H1 (cell line): ENCODE measurements at regions not wholly inside any gene's neighbourhood (a gene's known extent, or its start where the extent isn't known, plus 50 kb on each side); places are given as distances from the start of the nearest gene placed in this dataset.

Source experiments
- CTCF ChIA-PET: fragments of 300-600 bp; sonication (Branson Sonifier 250); formaldehyde crosslinking; loops from one replicate; lab custom pipeline; 2021; ENCODE audit not compliant: partially characterized antibody; lab: Charles Lee
- POLR2A ChIA-PET: fragments of 300-600 bp; sonication (Branson Sonifier 250); formaldehyde crosslinking; loops from one replicate; lab custom pipeline; 2021; ENCODE audit warnings: inconsistent platforms; ENCODE audit not compliant: partially characterized antibody; lab: Charles Lee
- DNase-seq, 2 experiments: peaks; one replicate each; pipeline versions ENCODE4 v3.0.0 to v3.0.0-alpha.2; 2010 to 2022; ENCODE audit warnings: low spot score in 2 of 2, low read depth in 1 of 2, mixed read lengths in 1 of 2
- FAIRE-seq: peaks from 2 replicates; lab custom pipeline; 2011; peaks lifted over from hg19 to GRCh38; lab: Jason Lieb, UNC
- H2AFZ ChIP-seq: 2 replicates; pipeline ENCODE4 v1.8.1; 2012; ENCODE audit warnings: low read length, inconsistent platforms
- H2AK5ac ChIP-seq: 2 replicates; pipeline ENCODE4 v1.6.1; 2013; ENCODE audit warnings: low read depth, low read length
- H2BK120ac ChIP-seq: replicated peaks from 2 replicates; pipeline ENCODE3; 2013; ENCODE audit warnings: low read depth, low read length, inconsistent platforms
- H2BK12ac ChIP-seq: 2 replicates; pipeline ENCODE4 v1.6.1; 2013; ENCODE audit warnings: low read depth, low read length
- H2BK15ac ChIP-seq: 2 replicates; pipeline ENCODE4 v1.6.1; 2013; ENCODE audit warnings: low read length
- H2BK20ac ChIP-seq: 2 replicates; pipeline ENCODE4 v1.6.1; 2013; ENCODE audit warnings: low read length
- H2BK5ac ChIP-seq: 2 replicates; pipeline ENCODE4 v1.6.1; 2013; ENCODE audit warnings: low read depth, low read length
- H3K14ac ChIP-seq: 2 replicates; pipeline ENCODE4 v1.6.1; 2013; ENCODE audit warnings: inconsistent platforms; ENCODE audit not compliant: insufficient read length
- H3K18ac ChIP-seq: 2 replicates; pipeline ENCODE4 v1.6.1; 2013; ENCODE audit warnings: low read length; ENCODE audit errors: extremely low read depth
- H3K23ac ChIP-seq: 2 replicates; pipeline ENCODE4 v1.6.1; 2013; ENCODE audit warnings: inconsistent platforms; ENCODE audit not compliant: insufficient read length
- H3K23me2 ChIP-seq: 2 replicates; pipeline ENCODE4 v1.6.1; 2013; ENCODE audit warnings: low read depth, low read length
- H3K27ac ChIP-seq: 2 replicates; pipeline ENCODE4 v1.6.1; 2011; ENCODE audit warnings: low read depth, low read length, inconsistent platforms
- H3K27me3 ChIP-seq, 4 experiments: replicated peaks in 1 of 4; 1 replicate in 1 of 4; 2 replicates in 3 of 4; pipeline versions ENCODE4 v1.6.1 to v1.8.1; 2011 to 2013; ENCODE audit warnings: low read length in 3 of 4, mild to moderate bottlenecking in 3 of 4, inconsistent platforms in 2 of 4, mixed read lengths in 2 of 4, moderate library complexity in 1 of 4; ENCODE audit not compliant: control insufficient read depth in 3 of 4, insufficient read depth in 3 of 4; ENCODE audit errors: extremely low read depth in 1 of 4
- H3K36me3 ChIP-seq, 4 experiments: 2 replicates each; pipeline versions ENCODE4 v1.6.1 to v1.8.1; 2011 to 2013; ENCODE audit warnings: mild to moderate bottlenecking in 4 of 4, low read length in 3 of 4, moderate library complexity in 2 of 4, control low read depth in 1 of 4, inconsistent platforms in 1 of 4; ENCODE audit not compliant: insufficient read depth in 4 of 4, control insufficient read depth in 2 of 4
- H3K4ac ChIP-seq: replicated peaks from 2 replicates; pipeline ENCODE3; 2013; ENCODE audit warnings: low read length, low read depth, mixed read lengths, inconsistent platforms; ENCODE audit not compliant: insufficient read length
- H3K4me1 ChIP-seq, 4 experiments: replicated peaks in 1 of 4; 1 replicate in 1 of 4; 2 replicates in 3 of 4; pipeline versions ENCODE4 v1.6.1 to v1.8.1; 2011 to 2013; ENCODE audit warnings: low read length in 3 of 4, inconsistent platforms in 2 of 4, mixed read lengths in 1 of 4; ENCODE audit not compliant: insufficient read depth in 4 of 4, control insufficient read depth in 3 of 4
- H3K4me2 ChIP-seq, 2 experiments: 2 replicates each; pipeline versions ENCODE4 v1.6.1 to v1.8.1; 2011 to 2013; ENCODE audit warnings: low read depth in 2 of 2, low read length in 2 of 2, control low read depth in 1 of 2, inconsistent platforms in 1 of 2, mild to moderate bottlenecking in 1 of 2; ENCODE audit not compliant: insufficient read depth in 1 of 2
- H3K4me3 ChIP-seq, 4 experiments: fragments of 200-600, 300-600 bp in 1 of 4; sonication (generic), shearing (Covaris generic), sonication (Bioruptor Twin) in 1 of 4; 2 replicates each; pipeline versions ENCODE4 v1.5.1 to v1.8.1; 2011 to 2016; ENCODE audit warnings: low read length in 4 of 4, low read depth in 3 of 4, control low read depth in 2 of 4, inconsistent platforms in 2 of 4, mild to moderate bottlenecking in 2 of 4, mixed read lengths in 1 of 4, moderate library complexity in 1 of 4; ENCODE audit not compliant: insufficient read depth in 2 of 4; ENCODE audit errors: extremely low read depth in 1 of 4
- H3K56ac ChIP-seq: replicated peaks from 2 replicates; pipeline ENCODE3; 2013; ENCODE audit warnings: low read depth, mild to moderate bottlenecking, mixed read lengths, low read length, inconsistent platforms; ENCODE audit not compliant: insufficient read length
- H3K79me1 ChIP-seq: 2 replicates; pipeline ENCODE4 v1.6.1; 2013; ENCODE audit warnings: low read depth, low read length, control low read depth
- H3K79me2 ChIP-seq, 2 experiments: 2 replicates each; pipeline versions ENCODE4 v1.6.1 to v1.8.1; 2012 to 2013; ENCODE audit warnings: low read length in 2 of 2, mild to moderate bottlenecking in 2 of 2, inconsistent platforms in 1 of 2; ENCODE audit not compliant: insufficient read depth in 2 of 2, control insufficient read depth in 1 of 2
- H3K9ac ChIP-seq, 4 experiments: replicated peaks in 1 of 4; 1 replicate in 1 of 4; 2 replicates in 3 of 4; pipeline versions ENCODE4 v1.6.1 to v1.8.1; 2011 to 2013; ENCODE audit warnings: low read depth in 3 of 4, low read length in 3 of 4, control low read depth in 2 of 4, mild to moderate bottlenecking in 2 of 4, moderate library complexity in 2 of 4, inconsistent platforms in 1 of 4; ENCODE audit errors: extremely low read depth in 1 of 4
- H3K9me3 ChIP-seq, 2 experiments: 2 replicates each; pipeline versions ENCODE4 v1.6.1 to v1.8.1; 2012 to 2013; ENCODE audit warnings: mild to moderate bottlenecking in 2 of 2, moderate library complexity in 2 of 2, control low read depth in 1 of 2, inconsistent platforms in 1 of 2, low read depth in 1 of 2, low read length in 1 of 2, mixed read lengths in 1 of 2; ENCODE audit not compliant: insufficient read depth in 2 of 2
- H4K20me1 ChIP-seq, 2 experiments: replicated peaks in 1 of 2; 2 replicates each; pipeline versions ENCODE3 to v1.8.1; 2011 to 2013; ENCODE audit warnings: inconsistent platforms in 2 of 2, low read length in 2 of 2, mild to moderate bottlenecking in 1 of 2; ENCODE audit not compliant: insufficient read depth in 2 of 2, control insufficient read depth in 1 of 2
- H4K5ac ChIP-seq: 2 replicates; pipeline ENCODE4 v1.6.1; 2013; ENCODE audit warnings: low read length, low read depth, mixed read lengths, inconsistent platforms; ENCODE audit not compliant: insufficient read length
- H4K8ac ChIP-seq: 2 replicates; pipeline ENCODE4 v1.8.0; 2013; ENCODE audit warnings: mild to moderate bottlenecking, moderate library complexity, low read length, inconsistent platforms; ENCODE audit not compliant: insufficient read depth; ENCODE audit errors: extremely low read depth
- H4K91ac ChIP-seq: replicated peaks from 2 replicates; pipeline ENCODE3; 2013; ENCODE audit warnings: low read length, mixed read lengths, inconsistent platforms; ENCODE audit not compliant: insufficient read length
- KDM1A ChIP-seq: fragments of 200-600, 300-600 bp; sonication (generic); IDR thresholded peaks from 2 replicates; pipeline ENCODE4 v1.7.1; 2016; ENCODE audit warnings: mild to moderate bottlenecking, low read length, borderline replicate concordance
- KDM4A ChIP-seq: IDR thresholded peaks from one replicate; pipeline ENCODE4 v1.7.1; 2012; ENCODE audit warnings: low read depth, mild to moderate bottlenecking, moderate library complexity, low read length, inconsistent platforms; ENCODE audit not compliant: severe bottlenecking
- POLR2AphosphoS5 ChIP-seq: IDR thresholded peaks from 2 replicates; pipeline ENCODE4 v1.6.1; 2011; ENCODE audit warnings: low read depth, low read length
- POU5F1 ChIP-seq: IDR thresholded peaks from 2 replicates; pipeline ENCODE4 v1.6.1; 2011; ENCODE audit warnings: low read depth, mild to moderate bottlenecking, low read length, moderate library complexity
- TEAD4 ChIP-seq: IDR thresholded peaks from 2 replicates; pipeline ENCODE4 v1.6.1; 2012; ENCODE audit warnings: low read depth, low read length, inconsistent platforms, mixed read lengths
- WGBS, 2 experiments: shearing (Covaris generic) in 1 of 2; methylation state at CpG; one replicate each; pipeline versions ENCODE4 v1.1.6 to v1.1.7; 2013 to 2015; ENCODE audit warnings: low lambda C conversion rate in 2 of 2, mixed read lengths in 2 of 2, inconsistent platforms in 1 of 2, low coverage in 1 of 2, missing lambda C conversion rate in 1 of 2; ENCODE audit not compliant: insufficient replicate concordance in 2 of 2, insufficient coverage in 1 of 2, insufficient read length in 1 of 2; ENCODE audit errors: extremely low coverage in 1 of 2, missing lambda C conversion rate in 1 of 2; 5-methylcytosine and 5-hydroxymethylcytosine counted together
- TF ChIP-seq, protein P1 (sequence below), 3 experiments: IDR thresholded peaks; 1 replicate in 2 of 3; 2 replicates in 1 of 3; pipeline versions ENCODE4 v1.5.1 to v1.6.1; 2011; ENCODE audit warnings: low read length in 3 of 3, mild to moderate bottlenecking in 3 of 3, inconsistent platforms in 2 of 3, low read depth in 1 of 3, moderate library complexity in 1 of 3; ENCODE audit not compliant: insufficient read depth in 1 of 3; ENCODE audit errors: control extremely low read depth in 1 of 3
- TF ChIP-seq, protein P2 (sequence below): IDR thresholded peaks from 2 replicates; pipeline ENCODE4 v1.6.1; 2012; ENCODE audit warnings: inconsistent platforms

DNA sequence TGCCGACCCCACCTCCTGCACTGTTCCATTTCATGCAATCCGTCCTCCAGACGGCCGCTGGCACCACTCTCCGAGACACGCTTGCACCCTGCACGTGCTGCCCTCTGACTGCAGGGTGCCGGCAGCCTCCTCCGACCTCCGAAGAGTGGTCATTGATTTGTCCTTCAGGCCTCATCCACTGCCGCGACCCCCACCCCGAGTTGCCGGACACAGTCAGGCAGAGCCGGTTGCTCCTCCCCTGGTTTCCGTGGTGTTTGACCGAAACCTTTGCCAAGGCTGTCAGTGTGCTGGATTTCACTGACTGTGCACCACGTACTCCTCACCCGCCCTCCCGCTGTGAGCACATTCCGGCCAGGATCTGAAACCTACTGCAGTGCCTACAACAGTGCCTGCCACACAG is 156.4 kb upstream of the PDE10A start:
- TF ChIP-seq, protein P1, sequence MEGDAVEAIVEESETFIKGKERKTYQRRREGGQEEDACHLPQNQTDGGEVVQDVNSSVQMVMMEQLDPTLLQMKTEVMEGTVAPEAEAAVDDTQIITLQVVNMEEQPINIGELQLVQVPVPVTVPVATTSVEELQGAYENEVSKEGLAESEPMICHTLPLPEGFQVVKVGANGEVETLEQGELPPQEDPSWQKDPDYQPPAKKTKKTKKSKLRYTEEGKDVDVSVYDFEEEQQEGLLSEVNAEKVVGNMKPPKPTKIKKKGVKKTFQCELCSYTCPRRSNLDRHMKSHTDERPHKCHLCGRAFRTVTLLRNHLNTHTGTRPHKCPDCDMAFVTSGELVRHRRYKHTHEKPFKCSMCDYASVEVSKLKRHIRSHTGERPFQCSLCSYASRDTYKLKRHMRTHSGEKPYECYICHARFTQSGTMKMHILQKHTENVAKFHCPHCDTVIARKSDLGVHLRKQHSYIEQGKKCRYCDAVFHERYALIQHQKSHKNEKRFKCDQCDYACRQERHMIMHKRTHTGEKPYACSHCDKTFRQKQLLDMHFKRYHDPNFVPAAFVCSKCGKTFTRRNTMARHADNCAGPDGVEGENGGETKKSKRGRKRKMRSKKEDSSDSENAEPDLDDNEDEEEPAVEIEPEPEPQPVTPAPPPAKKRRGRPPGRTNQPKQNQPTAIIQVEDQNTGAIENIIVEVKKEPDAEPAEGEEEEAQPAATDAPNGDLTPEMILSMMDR (IDR thresholded peaks at IDR 0.05; ENCODE audit: control extremely low read depth in 1 of 3, insufficient read depth in 1 of 3, low read depth in 1 of 3, low read length in 3 of 3), result no peak
- TF ChIP-seq KDM1A (peak; percentile 22; the same call in 1 of the 2 replicates), TEAD4 (0 out of 2 replicates have a peak, but pooled peaks have one; percentile 65), POU5F1 (no peak), KDM4A (no peak), POLR2AphosphoS5 (no peak)
- TF ChIP-seq, protein P2, sequence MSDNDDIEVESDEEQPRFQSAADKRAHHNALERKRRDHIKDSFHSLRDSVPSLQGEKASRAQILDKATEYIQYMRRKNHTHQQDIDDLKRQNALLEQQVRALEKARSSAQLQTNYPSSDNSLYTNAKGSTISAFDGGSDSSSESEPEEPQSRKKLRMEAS, result peak; percentile 71
- Histone ChIP-seq H2AK5ac (no peak overlapping the region), H3K23me2 (no peaks in the 10 kb centered on the region), H3K14ac (no peak overlapping the region), H4K8ac (peak overlapping the region; percentile 37; the same call in 1 of the 2 replicates), H2BK5ac (no peak overlapping the region), H3K79me1 (no peaks in the 10 kb centered on the region), H3K27me3 (peaks cover 0 to 2% (median 0%) of the 10 kb centered on the region in 4 experiments; a peak in 1 of 7 replicates), H3K9ac (no peak overlapping the region), H2BK12ac (peak overlapping the region; percentile 85), H4K20me1 (no peaks in the 10 kb centered on the region), H3K4me2 (peak overlapping the region; percentile 29 to 44), H3K23ac (no peak overlapping the region), H4K5ac (no peak overlapping the region), H4K91ac (peak overlapping the region; percentile 29), H3K36me3 (no peaks in the 10 kb centered on the region), H2BK20ac (no peak overlapping the region; the same call in 1 of the 2 replicates), H2BK120ac (peak overlapping the region; percentile 72), H3K56ac (no peak overlapping the region), H3K4me1 (peaks cover 3 to 26% (median 17%) of the 10 kb centered on the region in 4 experiments), H3K79me2 (no peaks in the 10 kb centered on the region), H3K18ac (peak overlapping the region; percentile 52), H3K4me3 (peak overlapping the region in 1 of 4 experiments; percentile 22; a peak in 1 of 8 replicates), H2BK15ac (no peak overlapping the region), H3K4ac (peak overlapping the region; percentile 63), H3K9me3 (no peaks in the 10 kb centered on the region), H3K27ac (no peak overlapping the region), H2AFZ (peak overlapping the region; percentile 8; the same call in 1 of the 2 replicates)
- ChIA-PET POLR2A (interaction anchor here (1.1 kb wide), 1 partner anchor 19 kb away, joined by 3 read pairs; no protein-coding TSS in a partner anchor), CTCF (interaction anchor here (1.0 to 1.4 kb wide), 3 partner anchors 9 to 361 kb away, joined by 3 to 4 read pairs (median 3); no protein-coding TSS in a partner anchor)
- WGBS, 2 experiments, result 51% methylated on average over 21 of the region's 21 CpGs; no CpG with 5 or more reads in 1 of the 2 experiments
- DNase-seq (peak in 1 of 2 experiments; percentile 56), FAIRE-seq (no peak)
